NAMALWA (cell line): ENCODE measurements at regions not wholly inside any gene's neighbourhood (a gene's known extent, or its start where the extent isn't known, plus 50 kb on each side); places are given as distances from the start of the nearest gene placed in this dataset.

Experiments
- DNase-seq: peaks from one replicate; pipeline ENCODE4 v3.0.0-alpha.2; 2015; ENCODE audit warnings: low spot score

DNA sequence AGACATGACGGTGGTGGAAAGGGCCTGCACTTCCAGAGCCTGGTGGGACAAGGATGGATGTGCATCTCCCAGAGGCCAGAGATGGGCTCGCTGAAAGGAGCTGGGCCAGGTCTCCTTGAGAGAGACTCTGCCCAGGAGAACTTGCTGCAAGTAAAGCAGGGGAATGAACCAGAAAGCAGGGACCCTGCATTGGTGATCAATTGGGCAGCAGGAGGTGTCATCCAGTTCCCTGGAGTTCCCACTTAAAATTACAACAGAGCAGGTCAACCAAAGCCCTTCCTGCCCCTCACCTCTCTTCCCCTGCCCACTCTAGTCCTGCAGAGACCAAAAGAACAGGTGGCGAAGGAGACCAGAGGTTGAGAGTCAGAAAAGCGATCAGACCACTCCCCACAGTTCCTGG lies 69.7 kb upstream of the CAB39 start:
- DNase-seq, result no peak

GRCh38 chr2:230643576-230644291 lies 68.9 kb upstream of the CAB39 start:
- no peak for DNase-seq

DNA sequence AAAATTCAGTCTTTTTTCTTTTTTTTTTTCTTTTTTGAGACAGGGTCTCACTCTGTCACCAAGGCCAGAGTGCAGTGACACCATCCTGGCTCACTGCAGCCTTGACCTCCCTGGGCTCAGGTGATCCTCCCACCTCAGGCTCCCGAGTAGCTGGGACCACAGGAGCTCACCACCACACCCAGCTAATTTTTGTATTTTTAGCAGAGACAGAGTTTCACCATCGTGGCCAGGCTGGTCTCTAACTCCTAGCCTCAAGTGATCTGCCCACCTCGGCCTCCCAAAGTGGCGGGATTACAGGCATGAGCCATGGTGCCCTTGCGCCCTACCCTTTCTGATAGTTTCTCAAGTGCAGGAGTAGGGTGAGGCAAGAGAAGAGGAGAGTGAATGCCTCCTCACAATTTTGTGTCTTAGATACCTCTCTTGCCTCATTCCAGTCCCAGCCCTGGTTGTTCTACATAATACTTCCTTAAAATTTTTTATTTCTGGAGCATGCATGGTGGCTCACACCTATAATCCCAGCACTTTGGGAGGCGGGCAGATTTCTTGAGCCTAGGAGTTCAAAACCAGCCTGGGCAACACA lies 68.2 kb upstream of the CAB39 start:
- DNase-seq, result no peak

DNA sequence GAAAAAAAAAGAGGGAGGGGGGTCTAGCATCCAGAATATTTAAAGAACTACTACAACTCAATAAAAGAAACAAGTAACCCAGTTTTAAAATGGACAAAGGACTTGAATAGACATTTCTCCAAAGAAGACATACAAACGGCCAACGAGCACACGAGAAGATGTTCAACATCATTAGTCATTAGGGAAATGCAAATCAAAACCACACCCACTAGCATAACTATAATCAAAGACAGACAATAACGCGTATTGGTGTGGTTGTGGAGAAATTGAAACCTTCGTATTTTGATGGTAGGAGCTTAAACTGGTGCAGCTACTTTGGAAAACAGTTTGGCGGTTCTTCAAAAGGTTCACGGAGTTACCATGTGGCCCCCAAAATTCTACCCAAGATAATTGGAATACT lies 64.3 kb upstream of the CAB39 start:
- DNase-seq, result no peak

DNA sequence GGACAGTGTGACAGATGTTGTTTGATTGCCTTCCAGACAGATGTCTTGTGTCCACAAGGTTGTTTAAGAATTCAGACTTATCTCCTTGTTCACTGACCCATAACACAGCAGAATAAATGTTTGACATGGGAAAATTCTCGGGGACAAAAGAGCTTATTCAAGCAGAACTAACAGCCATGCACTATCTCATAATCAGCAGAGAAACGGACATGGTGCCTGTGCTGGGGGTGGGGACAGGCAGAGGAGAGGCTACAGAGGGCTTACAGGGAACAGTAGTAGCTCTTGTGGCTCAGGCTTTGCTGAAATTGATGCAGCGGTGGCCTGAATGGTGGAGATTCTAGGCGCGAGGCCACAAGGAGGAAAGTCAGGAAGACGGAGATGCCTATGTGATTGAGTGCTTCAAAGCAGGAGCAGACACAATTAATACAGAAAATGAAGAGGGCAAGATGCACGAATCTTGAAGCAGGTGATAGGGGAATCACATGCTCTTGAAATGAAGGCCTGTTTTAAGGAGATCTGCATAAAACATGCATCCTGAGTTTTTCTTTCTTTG lies 62.0 kb upstream of the CAB39 start:
- DNase-seq, result no peak

GRCh38 chr2:230654057-230654456 lies 58.6 kb upstream of the CAB39 start:
- DNase-seq, result no peak

DNA sequence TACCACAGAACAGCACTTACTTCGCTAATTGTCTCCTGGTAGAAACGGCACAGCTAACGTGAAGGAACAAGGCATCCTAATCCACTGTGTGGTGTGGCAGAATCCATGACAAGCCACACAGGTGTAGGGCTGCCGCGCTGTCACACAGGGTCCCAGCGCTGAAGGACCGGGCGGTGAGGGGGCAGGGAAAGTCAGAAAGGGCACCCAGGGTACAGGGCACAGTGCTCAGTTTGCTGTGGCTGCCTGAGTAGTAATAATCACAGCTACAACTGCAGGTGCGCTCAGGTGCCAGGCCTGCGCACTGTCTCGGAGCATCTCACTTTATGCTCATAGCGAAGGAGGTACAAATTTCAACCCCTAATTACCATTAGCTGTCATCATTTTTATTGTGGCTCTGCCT lies 55.2 kb upstream of the CAB39 start:
- DNase-seq, result no peak

- DNase-seq, result no peak
Observed at GRCh38 chr2:230657906-230658305, 54.7 kb upstream of the CAB39 start.

- DNase-seq, result no peak
Observed at GRCh38 chr2:230658577-230658876, 54.1 kb upstream of the CAB39 start.

DNA sequence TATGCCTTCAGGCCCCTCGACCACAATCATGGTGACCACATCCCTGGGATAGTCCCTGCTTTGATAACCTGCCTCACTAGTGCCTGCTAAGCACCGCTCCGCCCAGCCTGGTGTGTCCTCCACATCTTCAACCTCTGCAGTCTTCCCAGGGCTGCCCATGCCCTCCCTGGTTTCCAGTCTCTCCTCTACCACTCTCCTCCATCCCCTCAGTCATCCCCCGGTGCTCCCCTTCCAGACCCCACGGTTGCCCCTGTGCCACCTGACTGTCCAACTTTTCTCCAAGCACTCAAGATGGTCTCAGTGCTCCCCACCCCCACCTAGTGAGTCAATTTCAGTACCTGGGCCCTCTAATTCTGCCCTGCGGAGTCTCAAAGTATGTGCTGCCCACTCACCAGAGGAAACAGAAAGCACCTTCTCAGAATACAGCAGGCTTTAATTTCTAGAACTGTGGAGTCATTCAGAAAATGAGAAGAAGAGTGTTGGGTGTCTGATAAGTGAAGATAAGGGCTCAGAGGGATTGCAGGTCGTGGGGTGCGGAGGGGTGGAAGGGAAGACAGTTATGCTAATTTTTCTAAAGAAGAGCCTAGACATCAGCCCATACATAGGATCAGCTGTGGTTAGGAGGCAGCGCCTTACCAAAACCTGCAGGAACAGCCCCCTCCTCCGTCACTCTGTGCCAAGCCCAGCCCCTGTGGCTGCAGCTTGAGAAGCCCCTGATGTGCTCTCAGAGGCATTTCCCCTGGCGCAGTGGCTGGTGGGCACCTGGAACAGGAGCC lies 53.6 kb upstream of the CAB39 start:
- no peak for DNase-seq

GRCh38 chr2:230660294-230661060 lies 52.2 kb upstream of the CAB39 start:
- DNase-seq, result peak; percentile 19

GRCh38 chr2:230661072-230661957 lies 51.3 kb upstream of the CAB39 start:
- DNase-seq, result no peak
